GM18870 (cell line): ENCODE measurements at regions not wholly inside any gene's neighbourhood (a gene's known extent, or its start where the extent isn't known, plus 50 kb on each side); places are given as distances from the start of the nearest gene placed in this dataset.
"Not testable (repeated sequence)": the region's sequence is repeated elsewhere in the genome, so short reads cannot be mapped to it uniquely, and the experiment has no call there.

Experiments
- ATAC-seq: cut with Tn5 transposase; IDR thresholded peaks from one replicate; pipeline ENCODE4 v1.9.1; 2021; ENCODE audit warnings: moderate library complexity; ENCODE audit not compliant: unreplicated experiment

DNA sequence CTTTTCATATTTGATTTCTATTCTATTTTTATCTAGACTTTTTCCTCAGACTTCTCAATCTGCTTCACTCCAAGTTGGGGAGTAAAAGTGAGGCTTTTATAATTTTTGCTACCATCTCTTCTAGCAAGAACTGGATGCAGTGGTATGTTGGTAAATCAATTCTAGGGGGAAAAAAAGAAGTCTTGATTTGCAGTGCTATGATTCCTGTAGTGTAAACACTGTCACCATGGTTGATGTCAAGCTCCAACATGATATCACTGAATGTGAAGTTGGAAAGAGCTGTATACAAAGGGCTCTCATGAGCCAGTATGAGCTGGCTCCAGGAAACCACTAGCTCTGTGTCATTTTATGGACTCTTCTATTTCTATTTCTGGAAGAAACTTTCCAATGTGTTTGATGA, 439.2 kb downstream of the NTRK2 start:
- no peak for ATAC-seq

DNA sequence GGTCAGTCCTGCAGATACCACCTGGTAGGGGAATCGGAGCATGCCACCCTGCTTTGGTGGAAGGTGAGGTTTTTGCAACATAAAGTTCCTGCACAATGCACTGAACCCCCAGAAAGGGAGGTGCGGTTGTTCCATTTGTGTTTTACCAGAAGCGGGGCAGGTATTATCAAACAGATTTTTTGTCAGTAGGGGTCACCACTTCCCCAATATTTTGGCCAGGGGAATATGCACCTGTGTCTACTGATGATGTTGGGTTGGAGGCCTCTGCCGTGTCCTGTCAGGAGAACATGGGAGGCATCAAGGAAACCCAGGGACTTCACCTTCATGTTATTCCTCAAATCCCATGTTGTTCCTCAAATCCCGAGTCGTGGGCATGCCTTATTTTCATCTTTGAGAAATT, 438.7 kb downstream of the NTRK2 start:
- ATAC-seq = no peak

DNA sequence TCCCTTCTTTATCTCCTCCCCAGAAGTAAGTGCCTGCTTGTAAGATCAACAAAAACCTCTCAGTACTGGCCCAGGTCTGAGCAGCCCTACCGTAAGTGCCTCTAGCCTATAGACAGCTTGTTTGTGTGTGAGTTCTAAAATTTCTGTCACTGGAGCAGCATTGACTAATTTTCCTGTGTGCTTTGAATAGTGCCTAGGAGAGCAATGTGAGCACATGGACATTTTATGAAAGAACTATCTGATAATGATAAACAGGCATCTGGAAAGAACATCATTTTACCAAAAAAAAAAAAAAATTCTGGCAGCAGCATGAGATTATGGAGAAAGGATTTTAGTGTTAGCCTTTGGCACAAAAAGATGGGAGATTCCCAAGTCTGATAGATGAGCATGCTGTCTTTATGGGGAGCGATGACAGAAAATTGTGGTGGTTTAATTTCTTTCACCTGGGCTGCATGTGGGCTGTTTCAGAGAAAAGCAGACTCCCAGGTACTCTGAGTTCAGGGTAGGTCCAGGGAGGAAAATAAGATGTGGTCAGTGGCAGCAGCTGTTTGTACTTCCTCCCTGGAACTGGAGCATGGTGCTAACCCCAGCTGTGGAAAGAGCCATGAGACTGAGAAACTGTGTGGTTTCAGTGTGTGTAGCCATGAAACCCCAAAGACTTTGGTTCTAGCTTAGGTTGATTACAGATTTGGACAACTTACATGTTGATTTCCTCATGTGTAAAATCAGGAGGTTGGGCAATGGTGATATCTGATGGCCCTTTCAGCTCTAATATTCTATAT, 419.9 kb downstream of the NTRK2 start:
- no peak for ATAC-seq

DNA sequence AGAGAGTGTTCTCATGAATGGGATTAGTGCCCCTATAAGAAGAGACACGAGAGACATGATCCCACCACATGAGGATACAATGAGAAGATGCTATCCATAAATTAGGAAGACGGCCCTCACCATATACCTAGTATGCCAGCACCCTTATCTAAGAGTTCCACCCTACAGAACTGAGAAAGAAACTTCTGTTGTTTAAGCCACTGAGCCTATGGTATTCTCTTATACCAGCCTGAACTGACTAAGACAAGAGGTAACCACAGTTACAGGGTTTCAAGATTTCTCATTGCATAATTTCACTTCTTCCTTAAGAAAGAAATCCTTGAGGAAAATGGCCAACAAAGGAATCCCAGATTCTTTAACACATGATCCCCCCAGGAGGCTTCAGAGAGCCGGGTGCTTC, 412.4 kb downstream of the NTRK2 start:
- ATAC-seq = no peak

DNA sequence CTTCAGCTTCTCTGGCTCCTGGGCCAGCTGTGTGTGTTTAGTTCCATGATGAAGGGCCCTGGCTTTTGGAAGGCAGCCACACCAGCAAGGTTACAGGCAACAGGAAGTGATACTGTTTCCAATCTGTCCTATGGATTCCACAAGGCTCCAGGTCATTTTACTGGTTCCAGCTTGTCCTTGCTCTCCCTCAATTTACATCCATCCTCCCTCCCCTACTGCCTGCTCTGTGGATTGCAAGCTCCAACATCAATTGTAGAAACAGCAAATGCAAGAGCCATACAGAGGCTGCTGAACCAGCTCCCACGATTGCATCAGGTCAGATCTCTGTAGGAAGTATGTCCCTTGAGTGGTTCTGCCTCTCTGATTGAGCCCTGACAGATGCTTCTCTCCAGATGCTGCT, 409.8 kb downstream of the NTRK2 start:
- no peak for ATAC-seq

DNA sequence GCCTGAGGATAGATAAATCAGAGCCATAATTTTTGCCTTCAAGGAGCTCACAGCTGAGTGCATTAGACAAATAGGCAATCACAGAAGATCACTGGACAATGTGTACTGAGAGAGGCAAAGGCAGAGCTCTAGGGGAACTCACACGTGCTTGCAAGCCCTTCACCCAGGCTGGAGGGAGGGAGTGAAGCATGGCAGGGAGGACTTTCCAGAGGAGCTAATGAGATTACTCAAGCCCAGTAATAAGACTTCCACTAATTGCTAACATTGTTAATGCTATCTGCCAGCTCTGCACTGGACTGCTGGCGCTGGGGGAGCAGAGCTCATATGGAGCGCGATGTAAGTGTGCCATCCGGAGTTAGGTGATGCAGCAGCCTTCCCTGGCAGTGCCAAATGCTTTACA, 408.4 kb downstream of the NTRK2 start:
- no peak for ATAC-seq

DNA sequence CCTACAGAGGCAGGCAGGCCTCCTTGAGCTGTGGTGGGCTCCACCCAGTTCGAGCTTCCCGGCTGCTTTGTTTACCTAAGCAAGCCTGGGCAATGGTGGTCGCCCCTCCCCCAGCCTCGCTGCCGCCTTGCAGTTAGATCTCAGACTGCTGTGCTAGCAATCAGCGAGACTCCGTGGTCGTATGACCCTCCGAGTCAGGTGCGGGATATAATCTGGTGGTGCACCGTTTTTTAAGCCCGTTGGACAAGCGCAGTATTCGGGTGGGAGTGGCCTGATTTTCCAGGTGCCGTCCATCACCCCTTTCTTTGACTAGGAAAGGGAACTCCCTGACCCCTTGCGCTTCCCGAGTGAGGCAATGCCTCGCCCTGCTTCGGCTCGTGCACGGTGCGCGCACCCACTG, 407.6 kb downstream of the NTRK2 start:
- ATAC-seq = not testable (repeated sequence)
